IMR-90 (cell line): ENCODE measurements at regions not wholly inside any gene's neighbourhood (a gene's known extent, or its start where the extent isn't known, plus 50 kb on each side); places are given as distances from the start of the nearest gene placed in this dataset.

ENCODE experiments used
- ATAC-seq: fragments of 200-7000 bp; cut with Tn5 transposase; 2 replicates; pipeline ENCODE4 v1.9.1; 2020; ENCODE audit warnings: low read depth, mild to moderate bottlenecking, moderate library complexity
- BruUV-seq: library from RNA; stranded (reverse); fragments of 400-500 nt; replicated peaks from 2 replicates; lab custom pipeline; 2021; lab: Mats Ljungman, UMichigan
- CTCF ChIA-PET: fragments of 300-600 bp; formaldehyde crosslinking; extraction: SDS; loops from one replicate; lab custom pipeline; 2021; ENCODE audit warnings: antibody characterized with exemption; lab: Yijun Ruan, JAX
- POLR2A ChIA-PET: fragments of 300-600 bp; sonication (Branson Sonifier 250); formaldehyde crosslinking; loops from one replicate; lab custom pipeline; 2022; ENCODE audit warnings: antibody characterized with exemption; ENCODE audit not compliant: unreplicated experiment; lab: Charles Lee
- DNase-seq: peaks from one replicate; pipeline ENCODE4 v3.0.0; 2013
- H2AFZ ChIP-seq: replicated peaks from 2 replicates; pipeline ENCODE3; 2013; ENCODE audit warnings: low read length, mild to moderate bottlenecking; ENCODE audit not compliant: poor library complexity
- H2AK5ac ChIP-seq: 2 replicates; pipeline ENCODE4 v1.6.1; 2013; ENCODE audit warnings: low read depth, low read length, inconsistent platforms
- H2AK9ac ChIP-seq: replicated peaks from 2 replicates; pipeline ENCODE3; 2013; ENCODE audit warnings: mild to moderate bottlenecking, low read depth, low read length, moderate library complexity; ENCODE audit not compliant: poor library complexity
- H2BK120ac ChIP-seq: 2 replicates; pipeline ENCODE4 v1.6.1; 2013; ENCODE audit warnings: low read depth, low read length, inconsistent platforms
- H2BK15ac ChIP-seq: 3 replicates; pipeline ENCODE4 v1.6.1; 2013; ENCODE audit warnings: low read depth, low read length, inconsistent platforms
- H2BK20ac ChIP-seq: 2 replicates; pipeline ENCODE4 v1.6.1; 2013; ENCODE audit warnings: low read depth, mild to moderate bottlenecking, inconsistent platforms, low read length, moderate library complexity
- H2BK5ac ChIP-seq: 2 replicates; pipeline ENCODE4 v1.6.1; 2013; ENCODE audit warnings: mild to moderate bottlenecking, low read depth, low read length, inconsistent platforms; ENCODE audit not compliant: poor library complexity, severe bottlenecking
- H3K14ac ChIP-seq: replicated peaks from 2 replicates; pipeline ENCODE4 v1.6.1; 2013; ENCODE audit warnings: low read depth, low read length, inconsistent platforms
- H3K18ac ChIP-seq: 2 replicates; pipeline ENCODE4 v1.6.1; 2013; ENCODE audit warnings: low read depth, low read length, control low read depth
- H3K23ac ChIP-seq: 2 replicates; pipeline ENCODE4 v1.6.1; 2013; ENCODE audit warnings: low read depth, low read length, inconsistent platforms
- H3K27ac ChIP-seq: 2 replicates; pipeline ENCODE4 v1.5.1; 2013; ENCODE audit warnings: mild to moderate bottlenecking, control low read depth, low read length; ENCODE audit not compliant: insufficient read depth
- H3K27me3 ChIP-seq: 2 replicates; pipeline ENCODE4 v1.6.1; 2013; ENCODE audit warnings: low read length; ENCODE audit not compliant: control insufficient read depth, insufficient read depth
- H3K36me3 ChIP-seq: 2 replicates; pipeline ENCODE4 v1.6.1; 2013; ENCODE audit warnings: low read length, mixed read lengths; ENCODE audit not compliant: control insufficient read depth, insufficient read depth
- H3K4ac ChIP-seq: 2 replicates; pipeline ENCODE4 v1.6.1; 2013; ENCODE audit warnings: low read depth, low read length, inconsistent platforms
- H3K4me1 ChIP-seq: 2 replicates; pipeline ENCODE4 v1.6.1; 2013; ENCODE audit warnings: low read length, mixed read lengths; ENCODE audit not compliant: control insufficient read depth, insufficient read depth
- H3K4me2 ChIP-seq: 2 replicates; pipeline ENCODE4 v1.6.1; 2013; ENCODE audit warnings: low read depth, mild to moderate bottlenecking, control low read depth, low read length, moderate library complexity
- H3K4me3 ChIP-seq: 2 replicates; pipeline ENCODE4 v1.5.1; 2013; ENCODE audit warnings: low read depth, mild to moderate bottlenecking, control low read depth, low read length, moderate library complexity; ENCODE audit not compliant: insufficient read depth
- H3K56ac ChIP-seq: 2 replicates; pipeline ENCODE4 v1.6.1; 2013; ENCODE audit warnings: low read length, inconsistent platforms; ENCODE audit not compliant: insufficient read depth; ENCODE audit errors: extremely low read depth
- H3K79me1 ChIP-seq, 2 experiments: 2 replicates each; pipeline ENCODE4 v1.6.1; 2013; ENCODE audit warnings: low read length in 2 of 2, inconsistent platforms in 1 of 2, low read depth in 1 of 2
- H3K9ac ChIP-seq: 2 replicates; pipeline ENCODE4 v1.6.1; 2013; ENCODE audit warnings: low read depth, low read length, control low read depth
- H3K9me1 ChIP-seq: 2 replicates; pipeline ENCODE4 v1.6.1; 2013; ENCODE audit warnings: low read length, inconsistent platforms; ENCODE audit not compliant: insufficient read depth
- H3K9me3 ChIP-seq: 2 replicates; pipeline ENCODE4 v1.6.1; 2013; ENCODE audit warnings: low read length; ENCODE audit not compliant: control insufficient read depth, insufficient read depth
- H4K20me1 ChIP-seq: 2 replicates; pipeline ENCODE4 v1.6.1; 2013; ENCODE audit warnings: low read length, inconsistent platforms; ENCODE audit not compliant: insufficient read depth
- H4K5ac ChIP-seq: 2 replicates; pipeline ENCODE4 v1.6.1; 2013; ENCODE audit warnings: mild to moderate bottlenecking, low read depth, low read length, control low read depth
- H4K8ac ChIP-seq, 2 experiments: 2 replicates each; pipeline ENCODE4 v1.6.1; 2013; ENCODE audit warnings: low read depth in 2 of 2, low read length in 2 of 2, control low read depth in 1 of 2, inconsistent platforms in 1 of 2
- H4K91ac ChIP-seq: 2 replicates; pipeline ENCODE4 v1.6.1; 2013; ENCODE audit warnings: low read depth, low read length, inconsistent platforms; ENCODE audit not compliant: insufficient read depth
- CHD1 ChIP-seq: IDR thresholded peaks from 2 replicates; pipeline ENCODE4 v1.6.1; 2012; ENCODE audit warnings: low read depth, low read length, improper control_type of control experiment
- FOS ChIP-seq: fragments of 150-350 bp; IDR thresholded peaks from 2 replicates; pipeline ENCODE4 v1.6.1; 2016; ENCODE audit warnings: low read depth, low read length
- MAFK ChIP-seq: IDR thresholded peaks from 2 replicates; pipeline ENCODE4 v1.6.1; 2012; ENCODE audit warnings: low read depth, low read length, improper control_type of control experiment
- MXI1 ChIP-seq: IDR thresholded peaks from 2 replicates; pipeline ENCODE4 v1.6.1; 2012; ENCODE audit warnings: low read depth, mild to moderate bottlenecking, low read length, moderate library complexity, borderline replicate concordance
- POLR2A ChIP-seq: IDR thresholded peaks from 2 replicates; pipeline ENCODE4 v1.6.1; 2012; ENCODE audit warnings: mild to moderate bottlenecking, low read depth, low read length
- RAD21 ChIP-seq: IDR thresholded peaks from 2 replicates; pipeline ENCODE4 v1.6.1; 2012; ENCODE audit warnings: low read length, improper control_type of control experiment
- SMC3 ChIP-seq: fragments of 150-350 bp; IDR thresholded peaks from 2 replicates; pipeline ENCODE4 v1.6.1; 2016; ENCODE audit warnings: low read depth, mild to moderate bottlenecking, antibody characterized with exemption, low read length, moderate library complexity
- WGBS, 2 experiments: methylation state at CpG; one replicate each; pipeline versions ENCODE4 v1.1.5 to v1.1.7; 2013; ENCODE audit warnings: missing lambda C conversion rate in 2 of 2; ENCODE audit not compliant: insufficient read length in 1 of 2; ENCODE audit errors: extremely low coverage in 2 of 2; 5-methylcytosine and 5-hydroxymethylcytosine counted together
- dilution Hi-C: fragments of 300-500 bp; cut with HindIII; formaldehyde crosslinking; loops from one replicate; pipeline ENCODE4 v1.14.3; 2018; ENCODE audit warnings: low sequenced_read_pairs; ENCODE audit not compliant: unreplicated experiment
- in situ Hi-C: fragments of 300-500 bp; cut with MboI; formaldehyde crosslinking; loops from 3 replicates; pipeline ENCODE4 v1.14.3; 2019; ENCODE audit warnings: low sequenced_read_pairs, inconsistent platforms, mixed read lengths
- intact Hi-C: fragments of 100-400 bp; cut with micrococcal nuclease; formaldehyde crosslinking; loops from 2 replicates; pipeline ENCODE4 v1.10.0; 2022
- TF ChIP-seq, protein P1 (sequence below): fragments of 150-350 bp; IDR thresholded peaks from 2 replicates; pipeline ENCODE4 v1.6.1; 2017; ENCODE audit warnings: mild to moderate bottlenecking, antibody characterized with exemption, low read length, low read depth

- Histone ChIP-seq H2BK20ac (no peak overlapping the region), H3K4me2 (no peak overlapping the region), H3K9ac (no peak overlapping the region), H2BK120ac (no peak overlapping the region), H3K4me3 (no peak overlapping the region), H2BK15ac (no peak overlapping the region), H3K23ac (no peak overlapping the region), H3K79me1 (no peaks in the 10 kb centered on the region), H3K14ac (no peak overlapping the region), H4K8ac (no peak overlapping the region), H2AK5ac (no peak overlapping the region), H3K9me3 (no peaks in the 10 kb centered on the region), H3K18ac (no peak overlapping the region), H4K5ac (no peak overlapping the region), H3K27ac (no peak overlapping the region), H4K20me1 (no peaks in the 10 kb centered on the region), H3K27me3 (no peaks in the 10 kb centered on the region), H4K91ac (no peak overlapping the region), H2AK9ac (no peak overlapping the region), H3K36me3 (no peaks in the 10 kb centered on the region), H3K9me1 (no peaks in the 10 kb centered on the region), H3K4me1 (no peaks in the 10 kb centered on the region), H2BK5ac (no peak overlapping the region), H2AFZ (no peak overlapping the region), H3K56ac (no peak overlapping the region), H3K4ac (no peak overlapping the region)
- POLR2A ChIA-PET, result no interaction called here
- intact Hi-C loops, result loop anchor here (5.0 kb wide), 1 partner anchor 1505 kb away; no protein-coding TSS in a partner anchor
- no peak for TF ChIP-seq FOS
- no peak for TF ChIP-seq RAD21
- peak; percentile 50; the same call in 1 of the 2 replicates for TF ChIP-seq MAFK
- TF ChIP-seq CHD1, result no peak
- TF ChIP-seq POLR2A, result no peak
- no peak for TF ChIP-seq SMC3
- TF ChIP-seq MXI1, result no peak
- TF ChIP-seq, protein P1, sequence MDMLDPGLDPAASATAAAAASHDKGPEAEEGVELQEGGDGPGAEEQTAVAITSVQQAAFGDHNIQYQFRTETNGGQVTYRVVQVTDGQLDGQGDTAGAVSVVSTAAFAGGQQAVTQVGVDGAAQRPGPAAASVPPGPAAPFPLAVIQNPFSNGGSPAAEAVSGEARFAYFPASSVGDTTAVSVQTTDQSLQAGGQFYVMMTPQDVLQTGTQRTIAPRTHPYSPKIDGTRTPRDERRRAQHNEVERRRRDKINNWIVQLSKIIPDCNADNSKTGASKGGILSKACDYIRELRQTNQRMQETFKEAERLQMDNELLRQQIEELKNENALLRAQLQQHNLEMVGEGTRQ, result no peak
- DNase-seq (no peak), ATAC-seq (no peak)
- CTCF ChIA-PET, result no interaction called here
- no CpG with 5 or more reads among the region's 4 CpGs for WGBS, 2 experiments
- in situ Hi-C loops, result no loop called here
- no TSS peak for BruUV-seq
- dilution Hi-C loops, result no loop called here
Observed at GRCh38 chr20:40612247-40612646, 76.8 kb downstream of the MAFB start.
